NT2/D1 (cell line): ENCODE measurements at regions not wholly inside any gene's neighbourhood (a gene's known extent, or its start where the extent isn't known, plus 50 kb on each side); places are given as distances from the start of the nearest gene placed in this dataset.
"Not testable (repeated sequence)": the region's sequence is repeated elsewhere in the genome, so short reads cannot be mapped to it uniquely, and the experiment has no call there.

Experiments used
- DNase-seq: peaks from one replicate; pipeline ENCODE4 v3.0.0-alpha.2; 2011; ENCODE audit warnings: low read depth, low spot score
- H3K27me3 ChIP-seq: 2 replicates; pipeline ENCODE4 v1.6.0; 2011; ENCODE audit warnings: mild to moderate bottlenecking; ENCODE audit not compliant: insufficient read length, insufficient read depth
- H3K36me3 ChIP-seq: 2 replicates; pipeline ENCODE4 v1.6.1; 2011; ENCODE audit warnings: mild to moderate bottlenecking, low read length, mixed read lengths; ENCODE audit not compliant: insufficient read depth, insufficient read length
- H3K4me1 ChIP-seq: 2 replicates; pipeline ENCODE4 v1.5.1; 2011; ENCODE audit not compliant: insufficient read depth, insufficient read length
- H3K4me3 ChIP-seq: 2 replicates; pipeline ENCODE4 v1.5.1; 2011; ENCODE audit warnings: low read depth; ENCODE audit not compliant: insufficient read length
- H3K9ac ChIP-seq: 2 replicates; pipeline ENCODE4 v1.6.0; 2011; ENCODE audit warnings: low read depth; ENCODE audit not compliant: insufficient read length
- H3K9me3 ChIP-seq: 2 replicates; pipeline ENCODE4 v1.5.1; 2011; ENCODE audit warnings: mild to moderate bottlenecking, low read length; ENCODE audit not compliant: insufficient read depth
- SUZ12 ChIP-seq: IDR thresholded peaks from 2 replicates; pipeline ENCODE4 v1.6.1; 2011; ENCODE audit not compliant: insufficient read length, insufficient read depth; ENCODE audit errors: extremely low read depth
- YY1 ChIP-seq: IDR thresholded peaks from 2 replicates; pipeline ENCODE4 v1.6.1; 2011; ENCODE audit not compliant: insufficient read length, insufficient read depth
- ZNF274 ChIP-seq: IDR thresholded peaks from 2 replicates; pipeline ENCODE4 v1.6.1; 2011; ENCODE audit warnings: mild to moderate bottlenecking, low read depth, low read length

DNA sequence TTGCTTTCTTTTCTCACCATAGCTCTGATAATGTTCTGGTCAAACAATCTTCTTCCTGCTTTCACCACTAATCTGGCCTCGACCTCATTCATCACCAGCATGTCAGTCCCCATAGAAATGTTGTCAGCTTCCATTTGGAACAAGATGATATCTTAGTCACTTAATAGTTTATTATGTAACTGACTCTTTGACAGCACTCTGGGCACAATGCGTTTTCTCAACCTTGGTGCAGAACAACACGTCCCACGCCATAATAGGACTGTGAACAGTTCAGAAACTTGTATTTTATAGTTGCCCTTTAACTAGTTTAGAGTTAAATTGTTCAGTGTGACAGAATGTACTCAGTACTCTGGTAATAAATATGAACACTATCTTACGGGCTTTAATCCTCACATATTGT is 106.0 kb downstream of the MC4R start:
- Histone ChIP-seq H3K9me3 (no peaks in the 10 kb centered on the region), H3K36me3 (no peaks in the 10 kb centered on the region), H3K9ac (no peak overlapping the region), H3K4me1 (no peaks in the 10 kb centered on the region), H3K4me3 (no peak overlapping the region), H3K27me3 (no peaks in the 10 kb centered on the region)
- DNase-seq, result no peak
- TF ChIP-seq SUZ12 (no peak), YY1 (no peak), ZNF274 (no peak)

DNA sequence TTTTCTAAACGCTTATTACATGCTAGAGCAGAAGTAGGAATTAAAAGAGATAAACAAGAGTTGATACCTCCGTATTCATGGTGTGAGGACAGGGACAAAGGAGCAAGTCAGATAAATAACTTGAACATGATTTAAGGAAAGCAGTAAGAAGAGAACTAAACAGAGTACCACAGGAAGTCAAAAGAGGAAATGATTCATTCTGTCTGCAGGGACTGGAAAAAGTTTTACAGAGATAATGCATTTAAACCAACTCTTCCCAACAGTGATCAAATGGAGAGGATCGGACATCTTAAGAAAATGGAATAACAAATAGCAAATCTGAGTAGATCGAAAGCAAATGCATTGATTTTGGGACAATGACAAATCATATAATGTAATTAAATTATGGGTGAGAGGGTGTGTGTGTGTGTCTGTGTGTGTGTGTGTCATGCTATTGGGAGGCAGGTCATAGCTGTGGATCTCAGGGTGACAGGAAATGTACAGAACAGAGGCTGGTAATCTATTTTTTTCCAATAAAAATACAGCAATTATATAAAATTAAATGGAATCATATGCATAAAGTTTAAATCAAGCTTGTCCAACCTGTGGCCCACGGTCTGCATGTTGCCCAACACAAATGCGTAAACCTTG is 113.4 kb downstream of the MC4R start:
- no peak overlapping the region for H3K9ac ChIP-seq
- no peak overlapping the region for H3K4me3 ChIP-seq
- H3K27me3 ChIP-seq, result no peaks in the 10 kb centered on the region
- H3K36me3 ChIP-seq, result no peaks in the 10 kb centered on the region
- H3K4me1 ChIP-seq, result no peaks in the 10 kb centered on the region
- DNase-seq, result no peak
- no peaks in the 10 kb centered on the region for H3K9me3 ChIP-seq
- TF ChIP-seq ZNF274 (no peak), SUZ12 (no peak), YY1 (no peak)

DNA sequence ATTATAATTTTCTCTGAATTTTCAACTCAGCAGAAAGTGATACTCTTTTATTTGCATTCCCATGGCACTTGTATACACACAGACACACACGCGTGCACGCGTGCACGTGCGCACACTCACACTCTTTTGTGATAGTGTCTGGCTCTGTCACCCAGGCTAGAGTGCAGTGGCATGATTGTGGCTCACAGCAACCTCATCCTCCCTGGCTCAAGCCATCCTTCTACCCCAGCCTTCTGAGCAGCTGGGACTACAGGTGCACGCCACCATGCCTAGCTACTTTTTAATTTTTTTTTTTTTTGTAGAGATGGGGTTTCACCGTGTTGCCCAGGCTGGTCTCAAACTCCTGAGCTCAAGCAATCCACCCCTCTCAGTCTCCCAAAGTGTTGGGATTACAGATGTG is 123.2 kb downstream of the MC4R start:
- DNase-seq, result no peak
- Histone ChIP-seq H3K9me3 (no peaks in the 10 kb centered on the region), H3K27me3 (no peaks in the 10 kb centered on the region), H3K9ac (no peak overlapping the region), H3K36me3 (no peaks in the 10 kb centered on the region), H3K4me3 (no peak overlapping the region), H3K4me1 (no peaks in the 10 kb centered on the region)
- no peak for TF ChIP-seq YY1
- TF ChIP-seq ZNF274, result no peak
- no peak for TF ChIP-seq SUZ12

DNA sequence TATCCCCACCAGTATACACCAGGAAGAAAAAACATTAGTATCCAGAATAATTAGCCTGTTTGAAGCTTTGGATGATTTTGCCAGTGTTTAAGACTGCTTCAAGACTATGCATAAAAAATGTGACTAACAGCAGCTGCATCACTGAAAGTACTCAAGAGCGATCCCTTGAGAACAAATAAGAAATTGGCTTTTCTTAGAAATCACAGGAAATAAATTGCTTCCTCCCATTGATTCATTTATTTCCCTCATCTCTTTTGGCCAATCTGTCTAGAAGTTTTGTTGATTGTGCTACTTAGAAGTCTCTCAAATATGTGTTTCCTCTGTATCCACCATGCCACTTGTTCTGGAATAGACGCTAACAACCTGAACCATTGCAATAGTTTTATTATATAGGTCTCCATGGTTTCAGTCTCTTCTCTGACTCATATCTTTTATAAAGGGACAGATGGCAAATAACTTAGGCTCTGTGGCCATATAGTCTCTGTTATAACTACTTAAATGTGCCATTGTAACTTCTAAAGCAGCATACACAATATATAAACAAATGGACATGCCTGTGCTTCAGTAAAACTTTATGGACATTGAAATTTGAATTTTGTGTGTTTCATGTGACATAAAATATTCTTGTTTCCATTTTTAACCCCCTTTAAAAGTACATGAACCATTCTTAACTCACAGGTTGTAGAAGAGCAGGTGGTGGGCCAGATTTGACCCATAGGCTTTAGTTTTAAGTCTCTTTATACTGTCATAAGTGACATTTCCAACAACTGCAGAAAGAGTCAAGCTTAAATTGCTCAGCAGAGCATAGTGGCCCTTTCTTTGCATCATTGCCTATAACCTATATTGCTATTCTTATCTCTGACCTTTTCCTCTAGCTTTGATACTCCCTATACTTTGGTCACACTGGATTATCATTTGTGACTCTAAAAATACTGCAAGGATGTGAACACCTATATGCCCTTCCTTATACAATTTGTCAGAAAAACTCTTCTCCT is 123.9 kb downstream of the MC4R start:
- Histone ChIP-seq H3K9me3 (no peaks in the 10 kb centered on the region), H3K4me3 (no peak overlapping the region), H3K27me3 (no peaks in the 10 kb centered on the region), H3K9ac (no peak overlapping the region), H3K36me3 (no peaks in the 10 kb centered on the region), H3K4me1 (no peaks in the 10 kb centered on the region)
- TF ChIP-seq SUZ12 (no peak), ZNF274 (no peak), YY1 (no peak)
- no peak for DNase-seq

DNA sequence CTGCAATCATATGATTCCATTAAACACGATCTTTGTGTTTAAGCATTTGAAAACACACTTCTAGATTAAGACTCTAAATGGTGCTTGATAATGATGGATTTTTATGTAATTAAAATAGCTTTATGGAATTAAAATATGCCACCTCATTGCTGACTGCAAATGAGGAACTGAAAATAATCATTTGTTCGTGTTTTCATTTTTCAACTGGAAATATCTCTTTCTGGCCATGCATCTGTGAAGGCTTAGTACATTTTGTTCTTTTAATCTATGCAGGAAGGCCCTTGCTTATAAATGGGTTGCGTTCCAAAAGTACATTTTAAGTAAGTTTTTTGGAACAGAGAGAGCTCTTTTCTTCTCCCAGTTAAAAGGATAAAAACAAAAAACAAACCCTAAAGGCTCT is 125.5 kb downstream of the MC4R start:
- TF ChIP-seq YY1 (no peak), ZNF274 (no peak), SUZ12 (no peak)

DNA sequence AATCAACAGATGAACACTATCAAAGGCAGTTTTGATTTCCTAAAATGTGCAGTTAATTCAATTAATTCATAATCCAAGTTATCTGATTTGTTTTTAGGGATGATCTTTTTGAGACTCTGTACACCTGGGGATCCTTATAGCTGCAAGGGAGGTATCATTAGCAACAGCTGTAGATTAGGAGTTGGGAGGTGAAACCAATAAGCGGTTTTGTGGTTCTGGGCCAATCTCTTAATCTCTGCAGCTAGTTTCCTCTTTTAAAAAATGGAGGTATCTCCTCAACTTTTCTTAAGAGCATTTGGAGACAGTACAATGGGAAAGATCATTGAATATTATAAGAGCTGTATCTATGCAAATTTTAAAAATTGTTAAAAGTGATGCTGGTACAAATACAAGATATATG is 126.0 kb downstream of the MC4R start:
- no peak for DNase-seq
- H3K36me3 ChIP-seq, result no peaks in the 10 kb centered on the region
- H3K27me3 ChIP-seq, result no peaks in the 10 kb centered on the region
- no peak overlapping the region for H3K4me3 ChIP-seq
- TF ChIP-seq SUZ12 (no peak), YY1 (no peak), ZNF274 (no peak)
- no peaks in the 10 kb centered on the region for H3K4me1 ChIP-seq
- H3K9ac ChIP-seq, result no peak overlapping the region
- H3K9me3 ChIP-seq, result no peaks in the 10 kb centered on the region

More for the DNA sequence above, 125.5 kb downstream of the MC4R start:
- Histone ChIP-seq H3K9me3 (no peaks in the 10 kb centered on the region), H3K27me3 (no peaks in the 10 kb centered on the region), H3K4me1 (no peaks in the 10 kb centered on the region), H3K4me3 (no peak overlapping the region), H3K9ac (no peak overlapping the region), H3K36me3 (no peaks in the 10 kb centered on the region)
- DNase-seq, result no peak

DNA sequence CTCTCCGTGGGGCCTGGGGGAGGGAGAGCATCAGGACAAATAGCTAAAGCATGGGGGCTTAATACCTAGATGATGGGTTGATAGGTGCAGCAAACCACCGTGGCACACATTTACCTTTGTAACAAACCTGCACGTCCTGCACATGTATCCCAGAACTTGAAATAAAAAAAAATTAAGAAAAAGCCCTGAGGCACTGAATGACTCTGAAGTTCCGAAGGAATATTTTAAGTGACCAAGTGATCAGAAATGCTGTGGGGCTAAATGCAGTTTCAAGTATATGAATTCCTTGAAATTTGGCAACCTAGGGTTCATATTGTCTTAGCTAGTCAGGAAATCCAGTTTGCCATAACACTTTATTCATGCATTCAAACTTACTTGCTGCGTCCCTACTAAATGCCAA is 127.5 kb downstream of the MC4R start:
- Histone ChIP-seq H3K9ac (no peak overlapping the region), H3K4me1 (no peaks in the 10 kb centered on the region), H3K9me3 (no peaks in the 10 kb centered on the region), H3K27me3 (no peaks in the 10 kb centered on the region), H3K4me3 (no peak overlapping the region), H3K36me3 (no peaks in the 10 kb centered on the region)
- no peak for TF ChIP-seq SUZ12
- no peak for DNase-seq

DNA sequence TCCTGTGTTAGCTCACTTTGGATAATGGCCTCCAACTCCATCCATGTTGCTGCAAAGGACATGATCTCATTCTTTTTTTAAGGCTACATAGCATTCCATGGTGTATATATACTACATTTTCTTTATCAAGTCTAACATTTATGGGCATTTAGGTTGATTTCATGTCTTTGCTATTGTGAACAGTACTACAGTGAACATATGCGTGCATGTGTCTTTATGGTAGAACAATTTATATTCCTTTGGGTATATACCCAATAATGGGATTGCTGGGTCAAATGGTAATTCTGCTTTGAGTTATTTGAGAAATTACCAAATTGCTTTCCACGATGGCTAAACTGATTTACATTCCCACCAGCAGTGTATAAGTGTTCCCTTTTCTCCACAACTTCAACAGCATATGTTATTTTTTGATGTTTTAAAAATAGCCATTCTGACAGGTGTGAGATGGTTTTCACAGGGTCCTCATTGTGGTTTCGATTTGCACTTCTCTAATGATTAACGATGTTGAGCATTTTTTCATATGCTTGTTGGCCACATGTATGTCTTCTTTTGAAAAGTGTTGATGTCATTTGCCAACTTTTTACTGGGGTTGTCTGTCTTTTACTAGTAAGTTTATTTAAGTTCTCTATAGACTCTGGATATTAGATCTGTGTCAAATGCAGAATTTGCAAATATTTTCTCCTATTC is 133.4 kb downstream of the MC4R start:
- DNase-seq, H3K4me3 ChIP-seq, H3K4me1 ChIP-seq, H3K36me3 ChIP-seq, H3K9ac ChIP-seq, H3K27me3 ChIP-seq, H3K9me3 ChIP-seq: not testable (repeated sequence)
